SK-N-SH treated with all-trans-retinoic acid at 6 μM for 48 hours (cell line): ENCODE measurements at regions not wholly inside any gene's neighbourhood (a gene's known extent, or its start where the extent isn't known, plus 50 kb on each side); places are given as distances from the start of the nearest gene placed in this dataset.
"Not testable (repeated sequence)": the region's sequence is repeated elsewhere in the genome, so short reads cannot be mapped to it uniquely, and the experiment has no call there.

Source experiments
- ATAC-seq: fragments of 200-7000 bp; cut with Tn5 transposase; 3 replicates; pipeline ENCODE4 v1.9.1; 2020; ENCODE audit warnings: mild to moderate bottlenecking, moderate library complexity
- ARNTL ChIP-seq: fragments of 450-650 bp; formaldehyde crosslinking; IDR thresholded peaks from 2 replicates; pipeline ENCODE4 v1.5.0; 2020; ENCODE audit warnings: low read depth, mild to moderate bottlenecking, moderate library complexity, borderline replicate concordance
- BACH2 ChIP-seq: fragments of 250-450 bp; sonication (Bioruptor Pico); IDR thresholded peaks from 2 replicates; pipeline ENCODE4 v1.9.0; 2021; ENCODE audit warnings: mild to moderate bottlenecking, borderline replicate concordance
- CREB5 ChIP-seq: fragments of 250-450 bp; sonication (Bioruptor Pico); IDR thresholded peaks from 2 replicates; pipeline ENCODE4 v1.5.1; 2020; ENCODE audit warnings: low read depth, mild to moderate bottlenecking, moderate library complexity
- CSDC2 ChIP-seq: fragments of 250-450 bp; sonication (Bioruptor Pico); IDR thresholded peaks from 2 replicates; pipeline ENCODE4 v1.5.0; 2020; ENCODE audit warnings: mild to moderate bottlenecking, moderate library complexity
- ESRRG ChIP-seq: fragments of 250-450 bp; sonication (Bioruptor Pico); IDR thresholded peaks from 2 replicates; pipeline ENCODE4 v1.6.1; 2021; ENCODE audit warnings: mild to moderate bottlenecking
- ISL1 ChIP-seq: fragments of 250-450 bp; sonication (Bioruptor Pico); IDR thresholded peaks from 2 replicates; pipeline ENCODE4 v2.1.2; 2022; ENCODE audit warnings: mild to moderate bottlenecking, moderate library complexity
- POU6F1 ChIP-seq: fragments of 250-450 bp; sonication (Bioruptor Pico); IDR thresholded peaks from 2 replicates; pipeline ENCODE4 v1.8.0; 2021; ENCODE audit warnings: low read depth, mild to moderate bottlenecking, moderate library complexity, borderline replicate concordance
- PPARA ChIP-seq: fragments of 250-450 bp; sonication (Bioruptor Pico); IDR thresholded peaks from 2 replicates; pipeline ENCODE4 v1.5.0; 2020; ENCODE audit warnings: mild to moderate bottlenecking, borderline replicate concordance
- RARB ChIP-seq: fragments of 250-450 bp; sonication (Bioruptor Pico); IDR thresholded peaks from 2 replicates; pipeline ENCODE4 v1.8.0; 2021; ENCODE audit warnings: mild to moderate bottlenecking, moderate library complexity
- SNAI2 ChIP-seq: fragments of 250-450 bp; sonication (Bioruptor Pico); IDR thresholded peaks from 2 replicates; pipeline ENCODE4 v1.5.0; 2020; ENCODE audit warnings: mild to moderate bottlenecking, moderate library complexity
- TCF4 ChIP-seq: fragments of 250-450 bp; sonication (Bioruptor Pico); IDR thresholded peaks from 2 replicates; pipeline ENCODE4 v1.8.0; 2021; ENCODE audit warnings: mild to moderate bottlenecking, moderate library complexity, borderline replicate concordance
- TOX ChIP-seq: fragments of 250-450 bp; sonication (Bioruptor Pico); IDR thresholded peaks from 2 replicates; pipeline ENCODE4 v1.8.0; 2021; ENCODE audit warnings: mild to moderate bottlenecking, moderate library complexity, borderline replicate concordance
- ZFP3 ChIP-seq: fragments of 250-450 bp; sonication (Bioruptor Pico); IDR thresholded peaks from 2 replicates; pipeline ENCODE4 v1.5.0; 2020; ENCODE audit warnings: mild to moderate bottlenecking, moderate library complexity
- ZFP30 ChIP-seq: fragments of 450-650 bp; formaldehyde crosslinking; IDR thresholded peaks from 2 replicates; pipeline ENCODE4 v1.5.0; 2022; ENCODE audit warnings: mild to moderate bottlenecking, moderate library complexity

GRCh38 chr5:21481320-21482270 lies 1371.5 kb downstream of the CDH12 start:
- not testable (repeated sequence) for ATAC-seq

GRCh38 chr5:21480054-21480453 lies 1373.1 kb downstream of the CDH12 start:
- not testable (repeated sequence) for ATAC-seq

- not testable (repeated sequence) for ATAC-seq
These were observed 1379.2 kb downstream of the CDH12 start for GRCh38 chr5:21473981-21474380.

GRCh38 chr5:21473436-21473835 lies 1379.7 kb downstream of the CDH12 start:
- ATAC-seq = not testable (repeated sequence)

- ATAC-seq = not testable (repeated sequence)
These were observed 1381.5 kb downstream of the CDH12 start for GRCh38 chr5:21471691-21472090.

GRCh38 chr5:21469523-21470101 lies 1383.5 kb downstream of the CDH12 start:
- ATAC-seq = peak; percentile 86

- not testable (repeated sequence) for ATAC-seq
These were observed 1385.6 kb downstream of the CDH12 start for GRCh38 chr5:21467544-21467943.

- ATAC-seq = not testable (repeated sequence)
These were observed 1393.4 kb downstream of the CDH12 start for GRCh38 chr5:21459744-21460073.

- ATAC-seq = no peak
These were observed 1400.7 kb downstream of the CDH12 start for GRCh38 chr5:21452449-21452848.

GRCh38 chr5:21432646-21433045 lies 1420.5 kb downstream of the CDH12 start:
- no peak for TF ChIP-seq BACH2
- TF ChIP-seq CREB5 = no peak
- no peak for TF ChIP-seq SNAI2
- TF ChIP-seq ESRRG (CRISPR knock-in tag) = no peak
- TF ChIP-seq ZFP30 (CRISPR knock-in tag) = no peak
- no peak for TF ChIP-seq PPARA (CRISPR knock-in tag)
- no peak for TF ChIP-seq CSDC2 (CRISPR knock-in tag)
- no peak for TF ChIP-seq RARB
- TF ChIP-seq TCF4 (CRISPR knock-in tag) = no peak
- no peak for ATAC-seq

More at GRCh38 chr5:21452449-21452848, 1400.7 kb downstream of the CDH12 start:
- TF ChIP-seq BACH2 (no peak), ARNTL (no peak), TOX (CRISPR knock-in tag) (no peak), SNAI2 (no peak), TCF4 (CRISPR knock-in tag) (no peak), ISL1 (CRISPR knock-in tag) (peak; percentile 19; the same call in 1 of the 2 replicates), POU6F1 (CRISPR knock-in tag) (no peak), ZFP30 (CRISPR knock-in tag) (no peak), ZFP3 (CRISPR knock-in tag) (no peak)
